Liver (tissue), 8 donors: ENCODE measurements at regions not wholly inside any gene's neighbourhood (a gene's known extent, or its start where the extent isn't known, plus 50 kb on each side); places are given as distances from the start of the nearest gene placed in this dataset.

Experiments
- DNase-seq: peaks from one replicate; pipeline ENCODE4 v3.0.0-alpha.2; 2017; ENCODE audit warnings: low spot score
- H3K27ac ChIP-seq, 2 donors: one replicate each; pipeline ENCODE4 v1.7.0; 2013; ENCODE audit warnings: inconsistent platforms in 2 of 2, low read length in 2 of 2, control low read depth in 1 of 2, low read depth in 1 of 2, mild to moderate bottlenecking in 1 of 2
- H3K27me3 ChIP-seq, 4 donors: one replicate each; pipeline versions ENCODE4 v1.6.1 to v1.7.0; 2013; ENCODE audit warnings: low read length in 3 of 4, inconsistent platforms in 1 of 4, mild to moderate bottlenecking in 1 of 4, moderate library complexity in 1 of 4; ENCODE audit not compliant: control insufficient read depth in 4 of 4, insufficient read depth in 4 of 4
- H3K36me3 ChIP-seq, 4 donors: one replicate each; pipeline versions ENCODE4 v1.6.1 to v1.7.0; 2013; ENCODE audit warnings: low read length in 3 of 4, mild to moderate bottlenecking in 3 of 4, low read depth in 1 of 4, moderate library complexity in 1 of 4; ENCODE audit not compliant: control insufficient read depth in 4 of 4, insufficient read depth in 3 of 4
- H3K4me1 ChIP-seq, 4 donors: one replicate each; pipeline versions ENCODE4 v1.6.1 to v1.7.0; 2013; ENCODE audit warnings: low read length in 3 of 4, mild to moderate bottlenecking in 3 of 4, moderate library complexity in 1 of 4; ENCODE audit not compliant: control insufficient read depth in 4 of 4, insufficient read depth in 4 of 4
- H3K4me3 ChIP-seq, 3 donors: one replicate each; pipeline versions ENCODE4 v1.6.1 to v1.7.0; 2013; ENCODE audit warnings: low read length in 3 of 3, control low read depth in 1 of 3, low read depth in 1 of 3, mild to moderate bottlenecking in 1 of 3
- H3K9ac ChIP-seq, 2 donors: one replicate each; pipeline ENCODE4 v1.7.0; 2013; ENCODE audit warnings: low read length in 2 of 2, mild to moderate bottlenecking in 2 of 2, moderate library complexity in 2 of 2, control low read depth in 1 of 2, low read depth in 1 of 2
- H3K9me3 ChIP-seq, 4 donors: one replicate each; pipeline versions ENCODE4 v1.6.1 to v1.7.0; 2013; ENCODE audit warnings: low read length in 3 of 4; ENCODE audit not compliant: control insufficient read depth in 4 of 4
- EGR1 ChIP-seq, 2 donors: IDR thresholded peaks; 2 replicates each; pipeline ENCODE4 v1.6.1; 2016 to 2018; ENCODE audit warnings: antibody characterized with exemption in 2 of 2, low read depth in 2 of 2
- FOXA1 ChIP-seq: IDR thresholded peaks from 2 replicates; pipeline ENCODE4 v1.6.1; 2016; ENCODE audit warnings: antibody characterized with exemption
- FOXA2 ChIP-seq: IDR thresholded peaks from 2 replicates; pipeline ENCODE4 v1.6.1; 2016; ENCODE audit warnings: antibody characterized with exemption
- GABPA ChIP-seq, 2 donors: IDR thresholded peaks in 1 of 2; conservative IDR thresholded peaks in 1 of 2; 2 replicates each; pipeline ENCODE4 v1.6.1; 2016; ENCODE audit warnings: antibody characterized with exemption in 2 of 2, mild to moderate bottlenecking in 1 of 2, moderate library complexity in 1 of 2
- HNF4A ChIP-seq, 2 donors: conservative IDR thresholded peaks; 2 replicates each; pipeline ENCODE4 v1.6.1; 2016; ENCODE audit warnings: antibody characterized with exemption in 2 of 2, mild to moderate bottlenecking in 2 of 2
- HNF4G ChIP-seq: IDR thresholded peaks from 2 replicates; pipeline ENCODE4 v1.6.1; 2016; ENCODE audit warnings: antibody characterized with exemption
- JUND ChIP-seq, 2 donors: IDR thresholded peaks; 2 replicates each; pipeline ENCODE4 v1.6.1; 2016; ENCODE audit warnings: antibody characterized with exemption in 2 of 2
- NR2F2 ChIP-seq: IDR thresholded peaks from 2 replicates; pipeline ENCODE4 v1.6.1; 2016; ENCODE audit warnings: antibody characterized with exemption
- RAD21 ChIP-seq, 2 donors: IDR thresholded peaks; 2 replicates each; pipeline ENCODE4 v1.6.1; 2016; ENCODE audit warnings: antibody characterized with exemption in 2 of 2, mild to moderate bottlenecking in 2 of 2
- RXRA ChIP-seq, 2 donors: IDR thresholded peaks; 2 replicates each; pipeline ENCODE4 v1.6.1; 2017 to 2018; ENCODE audit warnings: antibody characterized with exemption in 2 of 2, mild to moderate bottlenecking in 1 of 2
- SP1 ChIP-seq: IDR thresholded peaks from 2 replicates; pipeline ENCODE4 v1.6.1; 2018; ENCODE audit warnings: antibody characterized with exemption, mild to moderate bottlenecking
- TAF1 ChIP-seq: conservative IDR thresholded peaks from 2 replicates; pipeline ENCODE4 v1.6.1; 2016; ENCODE audit warnings: antibody characterized with exemption, mild to moderate bottlenecking
- YY1 ChIP-seq: IDR thresholded peaks from 2 replicates; pipeline ENCODE4 v1.6.1; 2016; ENCODE audit warnings: antibody characterized with exemption, mild to moderate bottlenecking
- WGBS: extraction: QIAGEN DNeasy Blood & Tissue Kit; methylation state at CpG from one replicate; pipeline ENCODE4 v1.1.7; 2013; 5-methylcytosine and 5-hydroxymethylcytosine counted together
- TF ChIP-seq, protein P1 (sequence below): IDR thresholded peaks from 2 replicates; pipeline ENCODE4 v1.6.1; 2016; ENCODE audit warnings: antibody characterized with exemption, mild to moderate bottlenecking
- TF ChIP-seq, protein P2 (sequence below): IDR thresholded peaks from 2 replicates; pipeline ENCODE4 v1.6.1; 2016; ENCODE audit warnings: antibody characterized with exemption
- TF ChIP-seq, protein P3 (sequence below): IDR thresholded peaks from 2 replicates; pipeline ENCODE4 v1.6.1; 2016; ENCODE audit warnings: antibody characterized with exemption
- TF ChIP-seq, protein P4 (sequence below): fragments of 150-350 bp; IDR thresholded peaks from 2 replicates; pipeline ENCODE4 v1.5.1; 2017; ENCODE audit warnings: improper control_type of control experiment, low read depth, low read length; ENCODE audit not compliant: missing input control
- TF ChIP-seq, protein P5 (sequence below): IDR thresholded peaks from 2 replicates; pipeline ENCODE4 v1.6.1; 2016; ENCODE audit warnings: antibody characterized with exemption
- donor health status: healthy.
- donor health status: healthy.
- donor health status: healthy.
- donor health status: healthy.
- donor health status: healthy.

DNA sequence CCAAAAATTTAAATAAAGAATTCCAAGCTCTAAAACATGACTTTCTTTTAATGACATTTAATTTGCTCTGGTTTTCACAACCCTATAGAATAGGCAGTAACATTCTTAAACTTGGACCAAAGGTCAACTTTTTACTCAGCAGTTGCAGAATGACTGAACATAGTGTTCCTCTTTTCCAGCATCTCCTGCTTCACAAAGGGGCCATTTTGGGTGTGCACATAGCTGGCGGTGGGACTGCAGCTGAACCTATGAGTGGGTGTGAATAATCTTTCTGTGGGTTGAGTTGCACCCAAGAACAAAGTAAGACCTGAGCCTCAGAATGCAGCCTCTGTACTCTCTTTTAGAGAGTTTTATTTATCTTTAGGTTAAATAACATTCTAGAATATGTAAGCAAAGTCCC lies 96.9 kb upstream of the HAPLN1 start:
- no peak overlapping the region for H3K4me3 ChIP-seq
- H3K27me3 ChIP-seq = no peaks in the 10 kb centered on the region
- H3K4me1 ChIP-seq = no peaks in the 10 kb centered on the region
- H3K9ac ChIP-seq = no peak overlapping the region
- no peaks in the 10 kb centered on the region for H3K36me3 ChIP-seq
- WGBS = 86% methylated on average over 1 of the region's 1 CpG
- DNase-seq = no peak
- no peak overlapping the region for H3K27ac ChIP-seq
- TF ChIP-seq RAD21 (IDR thresholded peaks at IDR 0.05) (no peak), GABPA (IDR thresholded peaks at IDR 0.05 in 1 of 2, conservative IDR thresholded peaks at IDR 0.05 in 1 of 2) (no peak), FOXA1 (no peak), FOXA2 (no peak), TAF1 (no peak), YY1 (no peak), NR2F2 (no peak)
- TF ChIP-seq, protein P1, sequence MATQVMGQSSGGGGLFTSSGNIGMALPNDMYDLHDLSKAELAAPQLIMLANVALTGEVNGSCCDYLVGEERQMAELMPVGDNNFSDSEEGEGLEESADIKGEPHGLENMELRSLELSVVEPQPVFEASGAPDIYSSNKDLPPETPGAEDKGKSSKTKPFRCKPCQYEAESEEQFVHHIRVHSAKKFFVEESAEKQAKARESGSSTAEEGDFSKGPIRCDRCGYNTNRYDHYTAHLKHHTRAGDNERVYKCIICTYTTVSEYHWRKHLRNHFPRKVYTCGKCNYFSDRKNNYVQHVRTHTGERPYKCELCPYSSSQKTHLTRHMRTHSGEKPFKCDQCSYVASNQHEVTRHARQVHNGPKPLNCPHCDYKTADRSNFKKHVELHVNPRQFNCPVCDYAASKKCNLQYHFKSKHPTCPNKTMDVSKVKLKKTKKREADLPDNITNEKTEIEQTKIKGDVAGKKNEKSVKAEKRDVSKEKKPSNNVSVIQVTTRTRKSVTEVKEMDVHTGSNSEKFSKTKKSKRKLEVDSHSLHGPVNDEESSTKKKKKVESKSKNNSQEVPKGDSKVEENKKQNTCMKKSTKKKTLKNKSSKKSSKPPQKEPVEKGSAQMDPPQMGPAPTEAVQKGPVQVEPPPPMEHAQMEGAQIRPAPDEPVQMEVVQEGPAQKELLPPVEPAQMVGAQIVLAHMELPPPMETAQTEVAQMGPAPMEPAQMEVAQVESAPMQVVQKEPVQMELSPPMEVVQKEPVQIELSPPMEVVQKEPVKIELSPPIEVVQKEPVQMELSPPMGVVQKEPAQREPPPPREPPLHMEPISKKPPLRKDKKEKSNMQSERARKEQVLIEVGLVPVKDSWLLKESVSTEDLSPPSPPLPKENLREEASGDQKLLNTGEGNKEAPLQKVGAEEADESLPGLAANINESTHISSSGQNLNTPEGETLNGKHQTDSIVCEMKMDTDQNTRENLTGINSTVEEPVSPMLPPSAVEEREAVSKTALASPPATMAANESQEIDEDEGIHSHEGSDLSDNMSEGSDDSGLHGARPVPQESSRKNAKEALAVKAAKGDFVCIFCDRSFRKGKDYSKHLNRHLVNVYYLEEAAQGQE = no peak
- no peaks in the 10 kb centered on the region for H3K9me3 ChIP-seq

DNA sequence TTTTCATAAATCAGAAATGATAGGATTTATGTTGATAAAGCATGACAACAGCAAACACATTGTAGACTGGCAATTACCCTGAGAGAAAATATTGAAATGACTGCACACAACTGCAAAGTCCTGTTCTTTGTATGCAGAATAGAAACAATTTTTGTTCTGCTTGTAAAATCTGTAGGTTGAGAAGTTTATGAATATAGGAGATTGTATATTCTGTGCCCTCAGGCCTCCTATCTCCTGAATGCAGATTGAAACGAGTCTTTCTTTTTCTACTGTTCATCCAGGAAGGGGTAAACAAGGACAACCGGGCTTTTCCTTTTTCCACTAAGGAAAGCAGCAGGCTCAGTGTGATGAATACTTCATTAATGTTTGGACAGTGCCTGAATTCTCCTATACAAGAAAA lies 95.0 kb upstream of the HAPLN1 start:
- Histone ChIP-seq H3K27ac (no peak overlapping the region), H3K4me3 (no peak overlapping the region), H3K9me3 (no peaks in the 10 kb centered on the region), H3K36me3 (no peaks in the 10 kb centered on the region), H3K4me1 (no peaks in the 10 kb centered on the region), H3K9ac (no peak overlapping the region), H3K27me3 (peaks cover 0 to under 1% (median 0%) of the 10 kb centered on the region in 4 donors)
- TF ChIP-seq EGR1 (IDR thresholded peaks at IDR 0.05; ENCODE audit: low read depth in 2 of 2) = no peak
- no peak for TF ChIP-seq HNF4A (conservative IDR thresholded peaks at IDR 0.05)
- TF ChIP-seq JUND (IDR thresholded peaks at IDR 0.05) = no peak
- TF ChIP-seq GABPA (IDR thresholded peaks at IDR 0.05 in 1 of 2, conservative IDR thresholded peaks at IDR 0.05 in 1 of 2) = no peak
- TF ChIP-seq TAF1 = no peak
- TF ChIP-seq, protein P1 = no peak
- no peak for TF ChIP-seq FOXA2
- TF ChIP-seq, protein P2, sequence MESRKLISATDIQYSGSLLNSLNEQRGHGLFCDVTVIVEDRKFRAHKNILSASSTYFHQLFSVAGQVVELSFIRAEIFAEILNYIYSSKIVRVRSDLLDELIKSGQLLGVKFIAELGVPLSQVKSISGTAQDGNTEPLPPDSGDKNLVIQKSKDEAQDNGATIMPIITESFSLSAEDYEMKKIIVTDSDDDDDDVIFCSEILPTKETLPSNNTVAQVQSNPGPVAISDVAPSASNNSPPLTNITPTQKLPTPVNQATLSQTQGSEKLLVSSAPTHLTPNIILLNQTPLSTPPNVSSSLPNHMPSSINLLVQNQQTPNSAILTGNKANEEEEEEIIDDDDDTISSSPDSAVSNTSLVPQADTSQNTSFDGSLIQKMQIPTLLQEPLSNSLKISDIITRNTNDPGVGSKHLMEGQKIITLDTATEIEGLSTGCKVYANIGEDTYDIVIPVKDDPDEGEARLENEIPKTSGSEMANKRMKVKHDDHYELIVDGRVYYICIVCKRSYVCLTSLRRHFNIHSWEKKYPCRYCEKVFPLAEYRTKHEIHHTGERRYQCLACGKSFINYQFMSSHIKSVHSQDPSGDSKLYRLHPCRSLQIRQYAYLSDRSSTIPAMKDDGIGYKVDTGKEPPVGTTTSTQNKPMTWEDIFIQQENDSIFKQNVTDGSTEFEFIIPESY = no peak
- TF ChIP-seq, protein P3, sequence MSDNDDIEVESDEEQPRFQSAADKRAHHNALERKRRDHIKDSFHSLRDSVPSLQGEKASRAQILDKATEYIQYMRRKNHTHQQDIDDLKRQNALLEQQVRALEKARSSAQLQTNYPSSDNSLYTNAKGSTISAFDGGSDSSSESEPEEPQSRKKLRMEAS = no peak
- no peak for TF ChIP-seq HNF4G
- TF ChIP-seq NR2F2 = no peak
- TF ChIP-seq, protein P4, sequence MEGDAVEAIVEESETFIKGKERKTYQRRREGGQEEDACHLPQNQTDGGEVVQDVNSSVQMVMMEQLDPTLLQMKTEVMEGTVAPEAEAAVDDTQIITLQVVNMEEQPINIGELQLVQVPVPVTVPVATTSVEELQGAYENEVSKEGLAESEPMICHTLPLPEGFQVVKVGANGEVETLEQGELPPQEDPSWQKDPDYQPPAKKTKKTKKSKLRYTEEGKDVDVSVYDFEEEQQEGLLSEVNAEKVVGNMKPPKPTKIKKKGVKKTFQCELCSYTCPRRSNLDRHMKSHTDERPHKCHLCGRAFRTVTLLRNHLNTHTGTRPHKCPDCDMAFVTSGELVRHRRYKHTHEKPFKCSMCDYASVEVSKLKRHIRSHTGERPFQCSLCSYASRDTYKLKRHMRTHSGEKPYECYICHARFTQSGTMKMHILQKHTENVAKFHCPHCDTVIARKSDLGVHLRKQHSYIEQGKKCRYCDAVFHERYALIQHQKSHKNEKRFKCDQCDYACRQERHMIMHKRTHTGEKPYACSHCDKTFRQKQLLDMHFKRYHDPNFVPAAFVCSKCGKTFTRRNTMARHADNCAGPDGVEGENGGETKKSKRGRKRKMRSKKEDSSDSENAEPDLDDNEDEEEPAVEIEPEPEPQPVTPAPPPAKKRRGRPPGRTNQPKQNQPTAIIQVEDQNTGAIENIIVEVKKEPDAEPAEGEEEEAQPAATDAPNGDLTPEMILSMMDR = no peak
- TF ChIP-seq FOXA1 = no peak
- TF ChIP-seq YY1 = no peak
- TF ChIP-seq, protein P5, sequence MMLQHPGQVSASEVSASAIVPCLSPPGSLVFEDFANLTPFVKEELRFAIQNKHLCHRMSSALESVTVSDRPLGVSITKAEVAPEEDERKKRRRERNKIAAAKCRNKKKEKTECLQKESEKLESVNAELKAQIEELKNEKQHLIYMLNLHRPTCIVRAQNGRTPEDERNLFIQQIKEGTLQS = no peak
- no peak for TF ChIP-seq RXRA (IDR thresholded peaks at IDR 0.05)
- no peak for TF ChIP-seq RAD21 (IDR thresholded peaks at IDR 0.05)
- TF ChIP-seq SP1 = no peak
- DNase-seq = no peak
- 65% methylated on average over 2 of the region's 2 CpGs for WGBS
